HCEC 1CT (cell line): ENCODE measurements at regions not wholly inside any gene's neighbourhood (a gene's known extent, or its start where the extent isn't known, plus 50 kb on each side); places are given as distances from the start of the nearest gene placed in this dataset.

Experiments
- DNase-seq: peaks from one replicate; pipeline ENCODE4 v3.0.0-alpha.2; 2017

DNA sequence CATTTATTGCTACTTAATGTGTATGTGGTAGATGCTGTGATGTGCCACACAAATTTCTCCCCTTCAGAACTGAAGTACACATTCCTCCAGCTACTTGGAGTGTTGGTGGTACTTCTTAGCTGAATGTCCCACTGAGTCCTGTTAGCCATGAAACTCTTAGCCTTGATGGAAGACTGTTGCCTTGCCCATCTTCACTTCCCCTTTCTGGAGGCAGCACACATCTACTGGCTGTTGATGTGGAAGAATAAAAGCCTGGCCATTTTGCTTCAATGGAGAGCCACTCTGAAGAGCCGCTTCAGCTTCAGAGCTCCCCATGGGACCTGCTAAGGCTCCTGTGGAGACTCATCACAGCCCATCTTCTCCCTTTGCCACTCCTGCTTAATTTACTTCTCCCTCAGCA lies 157.7 kb upstream of the PITX2 start:
- no peak for DNase-seq

DNA sequence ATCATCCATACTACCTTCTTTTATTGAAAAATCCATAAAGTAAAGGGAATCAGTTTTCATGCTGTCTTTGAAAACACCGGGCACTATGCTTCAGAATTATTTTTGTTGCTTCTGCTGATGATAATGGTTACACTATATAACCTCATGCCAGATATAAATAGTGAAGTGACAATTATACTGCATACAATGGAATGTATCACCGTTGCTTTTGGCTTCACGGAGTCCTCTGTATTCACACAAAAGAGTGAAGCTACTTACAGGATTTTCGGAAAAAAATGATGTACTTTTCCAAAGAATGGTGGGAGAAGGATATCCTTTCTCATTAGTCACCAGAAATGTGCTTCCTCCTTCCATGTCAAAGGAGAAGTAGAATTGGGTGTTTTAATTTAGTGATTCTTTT lies 159.1 kb upstream of the PITX2 start:
- no peak for DNase-seq

DNA sequence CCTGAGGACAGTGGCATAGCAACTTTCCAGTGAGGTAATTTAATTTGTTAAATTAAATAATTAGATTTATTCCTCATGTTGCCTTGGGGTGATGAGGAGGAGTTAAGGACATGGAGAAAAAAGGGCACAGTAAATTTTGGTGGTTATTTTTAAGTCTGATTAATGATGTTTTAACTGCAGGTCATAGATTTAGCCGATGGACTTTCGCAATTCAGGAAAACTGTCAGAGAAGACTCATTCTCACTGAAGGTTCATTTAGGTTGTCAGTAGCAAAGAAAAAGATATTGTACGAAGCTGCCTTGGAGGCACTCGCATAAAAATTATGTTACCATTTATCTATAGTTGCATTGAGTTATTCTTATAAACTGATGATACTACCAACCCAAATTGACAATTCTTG lies 164.2 kb upstream of the PITX2 start:
- peak; percentile 3 for DNase-seq

DNA sequence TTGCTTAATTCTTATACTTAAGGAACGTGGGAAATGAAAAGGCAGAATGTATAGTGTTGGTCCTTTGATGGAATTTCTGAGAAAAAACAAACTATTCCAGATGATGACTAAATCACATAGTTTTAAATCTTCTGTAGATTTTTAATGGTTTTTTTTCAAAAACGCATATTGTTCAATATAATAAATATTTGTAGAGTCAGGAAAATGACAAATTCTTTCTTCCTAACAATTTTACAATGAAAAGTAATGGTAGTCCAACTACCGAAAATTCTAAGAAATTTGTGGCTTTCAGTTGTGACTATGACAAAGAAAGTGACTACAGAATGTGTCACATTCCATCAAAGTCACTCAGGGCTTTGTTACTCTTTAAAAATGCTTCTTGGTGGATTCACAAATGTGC lies 164.8 kb upstream of the PITX2 start:
- DNase-seq = no peak

DNA sequence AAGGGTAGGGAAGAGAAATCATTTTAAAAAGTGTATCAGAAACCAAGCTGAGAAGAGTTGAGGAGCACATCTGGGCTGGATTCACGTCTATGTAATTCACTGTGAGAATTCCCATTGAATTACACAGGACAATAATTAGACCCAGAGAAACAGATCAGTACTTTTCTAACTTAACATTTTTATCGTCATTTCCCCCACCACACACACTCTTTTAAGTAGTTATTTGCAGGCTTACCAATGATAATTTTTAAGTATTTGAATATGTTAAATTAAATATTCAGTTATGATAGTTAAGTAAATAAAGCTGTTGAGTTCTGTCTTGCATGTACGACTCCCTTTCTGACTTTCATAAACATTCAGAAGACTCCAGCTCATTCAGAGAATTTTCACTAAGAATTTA lies 165.4 kb upstream of the PITX2 start:
- DNase-seq = no peak

DNA sequence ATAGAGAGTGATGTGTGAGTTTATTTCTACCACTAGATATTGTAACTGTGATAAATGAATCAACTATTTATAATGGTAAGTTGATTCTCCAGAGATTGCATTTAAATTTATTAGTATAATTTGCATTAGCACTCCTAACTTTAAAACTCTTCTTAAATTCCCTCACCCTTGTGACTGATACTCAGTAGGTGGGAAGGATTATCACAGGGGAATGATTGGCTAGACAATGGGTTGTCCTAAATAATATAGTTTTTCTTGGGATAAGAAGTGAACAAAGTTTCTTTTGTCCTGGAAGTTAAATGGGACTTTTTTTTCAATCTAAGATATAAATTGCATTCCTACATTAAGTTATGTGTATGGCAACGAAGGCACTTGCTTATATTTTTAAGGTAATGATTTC lies 169.2 kb upstream of the PITX2 start:
- DNase-seq = no peak

DNA sequence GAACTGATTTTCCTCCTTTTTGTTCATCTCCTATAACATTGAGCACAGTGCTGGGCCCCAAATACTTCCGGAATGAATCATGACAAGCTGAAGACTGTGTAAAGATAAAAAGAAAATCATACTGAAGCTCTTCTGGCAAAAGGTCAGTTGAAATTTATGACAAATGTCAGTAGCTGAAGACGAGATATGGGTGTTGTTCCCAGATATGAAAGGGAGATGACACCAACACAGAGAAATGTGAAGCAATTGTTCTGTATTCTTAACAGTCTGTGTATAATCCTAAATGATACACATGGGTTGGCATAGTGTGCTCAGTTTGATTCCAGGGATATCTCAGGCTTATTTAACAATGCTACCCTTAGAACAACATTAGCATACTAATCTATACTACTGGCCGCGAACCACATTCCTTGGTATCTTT lies 170.5 kb upstream of the PITX2 start:
- DNase-seq = no peak

DNA sequence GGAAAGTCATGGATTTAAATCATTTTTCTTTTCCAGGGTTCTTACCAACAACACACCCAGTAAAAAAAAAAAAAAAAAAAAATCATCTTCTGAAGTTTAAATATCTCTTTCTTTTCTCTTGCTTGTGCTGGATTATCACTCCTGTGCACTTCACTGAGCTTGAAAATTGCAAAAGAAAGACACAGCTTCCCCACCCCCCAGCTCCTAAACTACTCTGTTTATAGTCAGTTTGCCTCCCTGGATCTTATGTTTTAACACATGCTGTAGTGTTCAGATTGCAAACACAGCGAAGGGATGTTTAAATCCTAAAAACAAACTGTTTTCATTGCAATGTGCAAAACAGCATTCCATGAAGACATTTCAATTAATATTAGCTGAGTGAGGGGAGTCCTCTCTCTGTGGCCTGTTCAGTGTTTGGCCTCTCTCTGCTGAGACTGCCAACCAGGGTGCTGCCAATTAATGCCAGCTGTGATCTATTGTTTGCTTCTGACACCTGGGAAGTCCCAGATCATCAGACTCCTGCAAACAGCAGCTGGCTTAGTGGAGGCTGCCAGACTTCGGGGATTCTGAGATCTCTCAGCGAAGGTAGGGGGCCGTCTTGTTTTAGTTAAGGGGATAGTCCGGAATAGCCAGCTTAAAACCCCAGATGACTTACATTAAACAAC lies 171.1 kb upstream of the PITX2 start:
- DNase-seq = no peak

DNA sequence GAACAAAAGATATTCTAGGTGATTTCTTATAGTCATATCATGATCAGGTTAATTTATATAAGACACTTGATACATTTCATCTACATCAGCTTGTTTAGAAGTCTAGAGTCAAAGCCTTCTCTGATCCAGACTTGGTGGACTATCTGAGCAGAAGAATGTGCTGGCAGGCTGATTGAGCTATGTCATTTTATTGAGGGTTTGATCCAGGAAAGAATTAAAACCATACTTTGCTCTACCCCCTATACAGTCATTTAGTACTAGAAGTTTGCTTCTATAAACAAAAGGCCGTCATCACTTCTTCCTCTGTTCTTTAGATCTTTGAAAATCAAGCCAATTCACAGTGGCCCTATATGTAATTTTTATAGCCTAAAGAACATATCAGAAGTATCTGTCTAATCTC lies 173.1 kb upstream of the PITX2 start:
- DNase-seq = no peak

DNA sequence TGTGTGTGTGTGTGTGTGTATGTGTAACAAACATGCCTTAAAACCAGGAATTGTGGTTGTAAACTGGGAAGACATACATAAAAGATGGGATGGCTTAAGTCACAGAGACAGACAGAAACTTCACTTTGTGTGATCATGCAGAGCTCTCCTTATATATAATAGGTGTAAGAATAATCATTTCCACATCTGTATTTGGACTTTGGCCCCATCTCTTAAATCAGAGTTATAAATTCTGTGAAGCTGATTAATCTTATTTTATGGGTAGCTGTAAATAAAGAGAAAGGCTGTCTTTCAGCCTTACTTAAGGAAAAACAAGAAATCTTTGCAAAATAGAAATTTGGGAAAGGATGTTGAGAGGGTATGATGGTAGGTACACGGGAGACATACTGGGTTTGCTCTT lies 174.6 kb upstream of the PITX2 start:
- no peak for DNase-seq

DNA sequence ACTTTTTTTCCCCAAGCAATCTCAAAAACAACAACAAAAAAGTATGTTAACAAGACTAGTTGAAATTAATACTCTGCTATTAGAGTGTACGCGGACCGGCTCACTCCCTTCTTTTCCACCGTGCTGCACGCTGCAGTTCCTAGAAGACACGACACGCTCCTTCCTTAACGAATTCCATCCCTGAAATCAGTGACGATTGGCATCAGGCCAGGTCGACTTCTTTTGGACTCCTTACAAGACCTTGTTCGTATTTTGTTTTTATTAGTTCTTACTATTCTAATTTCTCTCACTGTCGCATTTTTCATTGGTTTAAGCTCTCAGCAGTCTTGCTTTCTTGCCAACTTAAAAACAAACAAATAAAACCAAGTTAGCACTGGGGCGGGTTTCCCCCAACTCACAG lies 175.8 kb upstream of the PITX2 start:
- DNase-seq = no peak

DNA sequence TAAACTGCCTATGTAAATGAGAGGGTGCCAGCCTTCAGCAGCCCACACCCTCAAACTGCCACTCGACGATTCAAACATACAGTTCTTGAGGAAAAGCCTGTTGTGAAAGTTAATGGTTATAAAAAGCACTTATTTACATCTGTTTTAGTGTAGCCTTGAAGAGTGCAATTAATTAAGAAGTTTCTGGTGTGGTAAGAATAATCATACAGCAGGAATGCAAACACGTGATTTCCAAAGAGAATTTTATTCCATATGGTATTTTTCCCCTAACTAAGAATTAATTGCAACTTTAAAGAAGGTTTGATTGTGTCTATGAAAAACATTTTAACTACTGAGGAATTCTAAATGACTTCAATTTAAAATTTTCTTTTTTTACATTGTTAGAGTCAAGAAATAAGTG lies 176.3 kb upstream of the PITX2 start:
- DNase-seq = no peak

DNA sequence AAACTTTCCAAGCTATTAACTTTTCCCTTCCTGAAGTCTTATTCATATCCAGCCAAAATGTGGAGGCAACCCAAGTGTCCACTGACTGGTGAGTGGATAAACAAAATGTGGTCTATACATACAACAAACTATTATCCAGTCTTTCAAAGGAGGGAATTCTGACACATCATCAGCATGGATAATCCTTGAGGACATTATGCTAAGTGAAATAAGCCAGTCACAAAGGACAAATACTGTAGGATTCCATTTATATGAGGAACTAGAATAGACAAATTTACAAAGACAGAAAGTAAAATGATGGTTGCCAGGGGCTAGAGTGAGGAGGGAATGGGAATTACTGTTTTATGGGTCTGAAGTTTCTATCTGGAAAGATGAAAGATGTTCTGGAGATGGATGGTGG lies 178.7 kb upstream of the PITX2 start:
- no peak for DNase-seq

DNA sequence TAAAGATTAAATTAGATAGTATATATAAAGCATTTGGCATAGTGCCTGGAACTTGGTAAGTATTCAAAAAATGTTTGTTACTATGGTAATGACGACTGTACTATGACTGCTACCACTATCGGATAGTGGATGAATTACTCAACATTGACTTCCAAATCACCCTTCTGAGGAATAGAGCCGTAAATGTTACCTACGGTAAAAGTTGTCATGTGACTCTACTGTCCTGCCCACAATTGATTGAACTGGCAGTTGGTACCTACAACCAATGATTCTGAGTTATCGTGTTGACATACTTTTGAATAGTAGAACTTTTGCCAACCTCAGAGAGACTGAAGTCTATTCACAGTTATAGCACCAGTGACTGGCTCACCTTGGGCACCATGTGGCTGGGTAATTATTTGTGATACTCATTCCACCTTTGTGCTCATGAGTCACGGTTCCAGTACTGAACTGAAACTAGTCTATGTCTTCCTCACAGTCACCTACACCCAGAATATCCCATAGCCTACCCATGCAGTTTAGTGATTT lies 185.5 kb upstream of the PITX2 start:
- DNase-seq = peak; percentile 3

DNA sequence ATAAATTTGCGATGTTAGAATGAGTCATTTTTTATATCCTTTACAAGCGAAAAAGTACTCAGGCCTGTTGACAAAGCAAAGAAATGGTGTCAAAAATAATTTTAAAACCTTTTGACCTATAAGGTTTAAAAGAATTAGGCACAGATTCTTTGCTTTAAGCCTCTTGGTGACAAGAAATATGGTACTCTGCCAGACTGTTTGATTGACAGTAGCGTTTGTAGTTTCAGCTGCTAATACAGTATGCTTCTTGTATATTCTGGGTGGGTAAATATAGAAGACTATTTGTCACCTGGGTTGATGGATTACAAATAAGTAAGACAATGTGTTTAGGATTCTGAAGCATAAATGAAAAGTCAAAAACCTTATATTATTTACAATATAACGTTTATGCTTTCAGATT lies 193.1 kb upstream of the PITX2 start:
- DNase-seq = no peak

DNA sequence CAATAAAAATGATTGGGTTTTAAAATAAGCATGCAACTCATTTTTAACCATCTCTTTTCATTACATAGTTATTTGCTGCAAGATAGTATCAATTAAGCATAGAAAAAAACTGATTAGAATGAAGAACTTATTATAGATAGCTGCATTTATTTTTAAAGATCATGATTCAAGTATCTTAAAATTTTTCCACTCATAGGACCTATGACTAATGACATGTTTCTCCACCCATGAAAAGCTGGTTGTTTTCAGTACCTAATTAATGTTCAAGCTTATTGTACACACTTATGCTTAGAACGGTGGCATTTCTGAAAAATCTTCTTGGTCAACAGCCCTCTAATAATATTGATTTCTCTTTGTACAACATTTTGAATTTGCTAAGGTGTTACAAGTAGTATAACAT lies 193.5 kb upstream of the PITX2 start:
- DNase-seq = no peak

DNA sequence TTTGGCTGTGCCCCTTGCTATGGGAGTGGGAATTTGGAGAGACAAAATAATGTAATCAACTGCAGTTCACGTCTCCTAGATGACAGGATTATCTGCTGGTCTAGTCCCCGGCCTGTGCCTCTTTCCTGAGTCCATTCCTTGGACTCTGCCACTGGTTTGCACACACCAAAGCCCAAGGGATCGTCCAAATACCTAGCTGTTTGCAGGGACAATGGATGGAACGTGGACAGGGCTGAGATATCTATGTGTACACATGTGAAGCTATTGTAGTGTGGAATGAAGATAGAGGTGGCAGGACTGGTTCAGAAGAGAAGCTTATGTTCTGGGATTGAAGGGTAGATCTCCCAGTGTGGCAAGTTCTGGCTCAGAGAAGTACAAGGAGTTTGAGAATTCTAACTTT lies 198.3 kb upstream of the PITX2 start:
- no peak for DNase-seq

DNA sequence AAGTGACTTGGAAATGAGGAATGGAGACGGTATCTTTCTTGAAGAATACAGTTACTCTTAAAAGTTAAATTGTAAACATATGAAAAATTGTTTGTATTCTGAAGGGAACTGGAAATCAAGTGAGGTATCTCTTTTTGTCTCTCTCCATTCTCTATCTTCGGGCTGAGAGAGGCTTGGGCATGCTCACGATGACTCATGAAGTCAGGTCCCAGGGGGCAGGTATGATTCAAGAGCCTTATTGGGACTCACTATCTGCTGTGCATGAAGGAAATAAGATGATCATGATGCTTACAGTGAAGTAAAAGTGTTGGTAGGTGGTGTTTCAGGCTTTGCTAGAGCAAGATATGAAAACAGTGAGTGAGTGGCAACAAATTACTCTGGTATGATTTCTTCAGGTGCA lies 200.4 kb upstream of the PITX2 start:
- no peak for DNase-seq

DNA sequence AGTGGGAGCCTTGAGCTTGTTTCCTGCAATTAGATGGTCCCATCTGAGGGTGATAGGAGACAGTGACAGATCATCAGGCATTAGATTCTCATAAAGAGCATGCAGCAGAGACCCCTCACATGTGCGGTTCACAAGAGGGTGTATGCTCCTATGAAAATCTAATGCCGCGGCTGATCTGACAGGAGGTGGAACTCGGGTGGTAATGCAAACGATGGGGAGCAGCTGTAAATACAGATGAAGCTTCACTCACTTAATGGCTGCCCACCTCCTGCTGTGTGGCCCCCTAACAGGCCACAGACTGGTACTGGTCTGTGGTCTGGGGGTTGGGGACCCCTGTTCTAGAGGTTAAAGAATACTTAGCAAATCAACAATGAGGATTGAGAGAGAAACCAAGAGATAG lies 201.5 kb upstream of the PITX2 start:
- no peak for DNase-seq

DNA sequence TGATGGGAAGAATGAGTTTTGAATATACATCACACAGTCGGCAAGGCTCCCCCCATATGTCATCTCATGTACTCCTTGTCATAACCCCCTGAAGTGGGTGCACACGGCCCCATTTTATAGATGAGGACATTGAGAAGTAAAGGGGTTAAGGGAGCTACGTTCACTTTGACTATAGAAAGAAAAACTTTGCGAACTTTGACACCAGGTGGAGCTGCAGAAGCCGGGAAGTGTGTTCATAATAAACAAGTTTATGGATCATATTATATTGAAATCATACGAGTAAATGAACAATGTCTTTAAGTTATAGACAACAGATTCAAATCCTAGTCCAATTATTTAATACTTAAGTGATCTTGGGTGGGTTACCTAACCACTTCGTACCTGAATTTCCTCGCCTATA lies 203.8 kb upstream of the PITX2 start:
- no peak for DNase-seq

DNA sequence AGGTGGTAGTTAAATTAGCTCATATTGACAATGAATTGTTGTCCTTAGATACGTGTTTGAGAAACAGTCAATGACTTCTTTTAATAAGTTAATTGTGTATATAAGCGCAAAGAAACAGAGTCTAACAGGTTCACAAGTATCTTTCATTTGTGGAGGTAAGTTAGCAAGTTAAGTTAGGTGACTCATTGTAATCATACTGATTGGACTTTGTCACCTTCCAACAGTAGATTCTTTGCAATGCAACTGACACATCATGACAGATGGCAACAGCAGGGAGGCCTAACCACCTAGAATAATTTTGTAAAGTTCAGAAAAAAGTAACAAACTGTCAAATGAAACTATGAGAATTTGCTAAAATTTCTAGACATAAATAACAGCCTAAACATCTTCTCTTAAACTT lies 207.6 kb upstream of the PITX2 start:
- DNase-seq = no peak

DNA sequence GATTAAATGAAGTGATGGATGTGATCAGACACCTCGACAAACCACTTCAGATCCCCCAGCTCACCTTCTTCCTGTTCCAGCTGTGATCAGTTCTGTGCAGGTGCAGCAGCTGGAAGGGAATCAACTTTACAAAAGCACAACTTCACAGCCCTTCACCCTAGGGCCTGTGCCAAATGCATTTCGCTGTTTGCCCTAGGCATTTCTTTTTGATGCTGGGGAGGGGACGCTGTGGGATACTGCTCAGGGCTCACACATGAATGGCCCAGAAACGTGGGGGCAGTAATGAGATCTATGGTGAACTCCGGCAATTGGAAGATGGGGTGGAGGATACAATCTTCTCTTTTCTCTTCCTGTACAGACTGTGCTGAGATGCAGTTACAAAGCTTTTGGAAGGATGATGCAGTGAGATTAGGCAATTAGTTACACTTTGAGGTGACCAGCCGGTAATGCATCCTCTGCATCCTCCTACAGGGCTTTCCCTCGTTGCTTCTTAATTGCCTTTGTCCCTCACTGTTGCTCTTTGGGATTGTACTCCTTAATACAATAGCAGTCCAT lies 215.1 kb upstream of the PITX2 start:
- no peak for DNase-seq

DNA sequence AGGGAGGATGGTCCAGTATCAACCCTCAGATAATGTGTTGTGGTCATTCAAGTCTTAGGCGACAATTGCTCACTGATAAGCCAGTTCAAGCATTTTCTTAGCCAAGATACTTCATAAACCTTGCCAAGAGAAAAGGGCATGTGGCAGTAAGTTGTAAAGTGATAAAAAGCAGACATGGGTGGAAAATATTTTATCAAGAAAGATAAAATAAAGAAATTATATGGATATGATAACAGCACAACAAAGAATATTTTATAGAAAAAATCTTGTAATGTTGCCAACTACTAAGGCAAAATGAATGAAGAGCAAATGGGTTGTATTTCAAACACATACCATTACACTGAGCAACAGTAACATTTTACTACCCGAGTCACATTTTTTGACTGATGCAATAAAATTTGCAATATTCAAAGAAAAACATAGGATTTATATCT lies 217.4 kb upstream of the PITX2 start:
- DNase-seq = peak; percentile 33

DNA sequence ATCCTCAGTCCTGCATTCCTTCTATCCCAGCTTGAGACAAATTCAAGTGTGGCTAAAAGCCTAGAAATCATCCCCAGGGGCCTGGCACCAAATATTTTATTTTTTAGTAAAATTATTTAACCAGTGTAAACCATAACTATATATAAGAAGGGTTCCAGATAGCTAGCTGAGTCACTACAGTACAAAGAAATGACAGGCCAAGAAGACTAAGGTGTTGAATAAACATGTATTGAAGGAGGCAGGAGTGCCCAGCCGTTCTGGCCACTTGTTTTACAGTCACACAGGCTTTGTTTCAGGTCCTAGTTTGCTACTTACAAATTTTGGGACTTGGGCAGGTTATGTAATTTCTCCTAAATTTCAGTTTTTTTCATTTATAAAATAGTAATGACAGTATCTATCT lies 225.9 kb upstream of the PITX2 start:
- DNase-seq = no peak

DNA sequence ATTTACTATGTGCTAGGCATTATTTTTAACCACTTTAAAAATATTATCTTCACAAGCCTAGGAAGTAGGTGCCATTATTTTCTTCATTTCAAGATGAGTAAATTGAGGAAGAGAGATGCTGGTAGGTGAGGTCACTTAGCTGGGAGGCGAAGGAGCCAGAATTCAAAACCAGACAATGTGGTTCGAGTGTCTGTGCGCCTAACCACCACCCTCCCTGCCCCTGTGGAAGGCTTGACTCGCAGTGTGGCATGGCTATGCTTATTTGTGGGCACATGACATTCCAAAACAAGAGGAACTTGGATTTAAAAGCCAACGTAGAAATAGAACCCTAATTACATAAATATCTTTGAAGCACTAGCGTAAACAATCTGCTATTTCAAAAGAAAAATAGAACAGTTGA lies 226.6 kb upstream of the PITX2 start:
- no peak for DNase-seq
